ENCODE measurements at regions not wholly inside any gene's neighbourhood (a gene's known extent, or its start where the extent isn't known, plus 50 kb on each side); places are given as distances from the start of the nearest gene placed in this dataset.

- Histone ChIP-seq H3K36me3 (no peaks in the 10 kb centered on the region), H3K4me3 (no peak overlapping the region), H3K27ac (no peak overlapping the region), H3K4me1 (no peaks in the 10 kb centered on the region), H3K27me3 (no peaks in the 10 kb centered on the region), H3K9me3 (no peaks in the 10 kb centered on the region)
- no peak for DNase-seq
- no peak for TF ChIP-seq CTCF (IDR thresholded peaks at IDR 0.05)
- intact Hi-C loops (cut with DNase I), result no loop called here
- ATAC-seq, result no peak
Observed at GRCh38 chr7:54901840-54902239, 117.0 kb upstream of the EGFR start.

- DNase-seq, result no peak
- Histone ChIP-seq H3K9me3 (no peaks in the 10 kb centered on the region), H3K4me1 (no peaks in the 10 kb centered on the region), H3K4me3 (no peak overlapping the region), H3K27me3 (no peaks in the 10 kb centered on the region), H3K27ac (no peak overlapping the region), H3K36me3 (no peaks in the 10 kb centered on the region)
- intact Hi-C loops (cut with DNase I), result no loop called here
- no peak for TF ChIP-seq CTCF (IDR thresholded peaks at IDR 0.05)
- peak; percentile 57 for ATAC-seq
Observed at GRCh38 chr7:54904130-54904529, 114.7 kb upstream of the EGFR start.

GRCh38 chr7:54904986-54905385, 113.8 kb upstream of the EGFR start:
- no peak for TF ChIP-seq CTCF (IDR thresholded peaks at IDR 0.05)

GRCh38 chr7:54906963-54907362, 111.9 kb upstream of the EGFR start:
- no peak overlapping the region for H3K4me3 ChIP-seq
- peaks cover 0 to 2% of the 10 kb centered on the region in 2 donors for H3K9me3 ChIP-seq
- TF ChIP-seq CTCF (IDR thresholded peaks at IDR 0.05), result no peak
- no peaks in the 10 kb centered on the region for H3K36me3 ChIP-seq
- ATAC-seq (no peak), DNase-seq (no peak)
- intact Hi-C loops (cut with DNase I), result no loop called here
- no peaks in the 10 kb centered on the region for H3K4me1 ChIP-seq
- no peaks in the 10 kb centered on the region for H3K27me3 ChIP-seq
- H3K27ac ChIP-seq, result no peak overlapping the region

More at GRCh38 chr7:54904986-54905385, 113.8 kb upstream of the EGFR start:
- Histone ChIP-seq H3K27me3 (no peaks in the 10 kb centered on the region), H3K4me3 (no peak overlapping the region), H3K36me3 (no peaks in the 10 kb centered on the region), H3K4me1 (no peaks in the 10 kb centered on the region), H3K9me3 (peaks cover 0 to 2% of the 10 kb centered on the region in 2 donors), H3K27ac (no peak overlapping the region)
- ATAC-seq (no peak), DNase-seq (no peak)
- intact Hi-C loops (cut with DNase I), result no loop called here

- Histone ChIP-seq H3K9me3 (peaks cover 0 to 2% of the 10 kb centered on the region in 2 donors), H3K4me1 (no peaks in the 10 kb centered on the region), H3K27me3 (no peaks in the 10 kb centered on the region), H3K4me3 (no peak overlapping the region), H3K27ac (no peak overlapping the region), H3K36me3 (no peaks in the 10 kb centered on the region)
- DNase-seq, result no peak
- TF ChIP-seq CTCF (IDR thresholded peaks at IDR 0.05), result no peak
- intact Hi-C loops (cut with DNase I), result no loop called here
- ATAC-seq, result no peak
Observed at GRCh38 chr7:54907981-54908380, 110.8 kb upstream of the EGFR start.
